GM12878 (cell line): ENCODE measurements at regions not wholly inside any gene's neighbourhood (a gene's known extent, or its start where the extent isn't known, plus 50 kb on each side); places are given as distances from the start of the nearest gene placed in this dataset.

Source experiments
- CBFB ChIP-seq: IDR thresholded peaks from 2 replicates; pipeline ENCODE4 v1.6.1; 2016; ENCODE audit warnings: antibody characterized with exemption, low read depth
- FOXM1 ChIP-seq: IDR thresholded peaks from 2 replicates; pipeline ENCODE4 v1.6.1; 2012; ENCODE audit warnings: low read depth, mild to moderate bottlenecking, inconsistent platforms, low read length, moderate library complexity
- POLR2A ChIP-seq: IDR thresholded peaks from 2 replicates; pipeline ENCODE4 v1.6.1; 2011; ENCODE audit warnings: low read depth, mild to moderate bottlenecking, low read length
- SP1 ChIP-seq: IDR thresholded peaks from one replicate; pipeline ENCODE4 v1.6.1; 2011; ENCODE audit warnings: low read depth, low read length
- TF ChIP-seq, protein P1 (sequence below), 3 experiments: IDR thresholded peaks in 2 of 3; conservative IDR thresholded peaks in 1 of 3; 2 replicates each; pipeline ENCODE4 v1.5.1; 2011; ENCODE audit warnings: low read depth in 3 of 3, low read length in 3 of 3, mild to moderate bottlenecking in 3 of 3, control low read depth in 2 of 3, moderate library complexity in 2 of 3, inconsistent platforms in 1 of 3, mixed read lengths in 1 of 3; ENCODE audit not compliant: control insufficient read depth in 2 of 3, insufficient read depth in 1 of 3; ENCODE audit errors: extremely low read depth in 1 of 3
- TF ChIP-seq, protein P2 (sequence below): IDR thresholded peaks from 2 replicates; pipeline ENCODE4 v1.6.1; 2012; ENCODE audit warnings: low read depth, low read length, improper control_type of control experiment

GRCh38 chr22:48621085-48621484, 1206.6 kb downstream of the BRD1 start:
- no peak for TF ChIP-seq FOXM1
- TF ChIP-seq POLR2A: no peak
- TF ChIP-seq, protein P1, sequence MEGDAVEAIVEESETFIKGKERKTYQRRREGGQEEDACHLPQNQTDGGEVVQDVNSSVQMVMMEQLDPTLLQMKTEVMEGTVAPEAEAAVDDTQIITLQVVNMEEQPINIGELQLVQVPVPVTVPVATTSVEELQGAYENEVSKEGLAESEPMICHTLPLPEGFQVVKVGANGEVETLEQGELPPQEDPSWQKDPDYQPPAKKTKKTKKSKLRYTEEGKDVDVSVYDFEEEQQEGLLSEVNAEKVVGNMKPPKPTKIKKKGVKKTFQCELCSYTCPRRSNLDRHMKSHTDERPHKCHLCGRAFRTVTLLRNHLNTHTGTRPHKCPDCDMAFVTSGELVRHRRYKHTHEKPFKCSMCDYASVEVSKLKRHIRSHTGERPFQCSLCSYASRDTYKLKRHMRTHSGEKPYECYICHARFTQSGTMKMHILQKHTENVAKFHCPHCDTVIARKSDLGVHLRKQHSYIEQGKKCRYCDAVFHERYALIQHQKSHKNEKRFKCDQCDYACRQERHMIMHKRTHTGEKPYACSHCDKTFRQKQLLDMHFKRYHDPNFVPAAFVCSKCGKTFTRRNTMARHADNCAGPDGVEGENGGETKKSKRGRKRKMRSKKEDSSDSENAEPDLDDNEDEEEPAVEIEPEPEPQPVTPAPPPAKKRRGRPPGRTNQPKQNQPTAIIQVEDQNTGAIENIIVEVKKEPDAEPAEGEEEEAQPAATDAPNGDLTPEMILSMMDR (IDR thresholded peaks at IDR 0.05 in 2 of 3, conservative IDR thresholded peaks at IDR 0.05 in 1 of 3; ENCODE audit: control insufficient read depth in 2 of 3, extremely low read depth in 1 of 3, insufficient read depth in 1 of 3, low read depth in 3 of 3, low read length in 3 of 3): no peak
- TF ChIP-seq SP1: no peak
- TF ChIP-seq, protein P2, sequence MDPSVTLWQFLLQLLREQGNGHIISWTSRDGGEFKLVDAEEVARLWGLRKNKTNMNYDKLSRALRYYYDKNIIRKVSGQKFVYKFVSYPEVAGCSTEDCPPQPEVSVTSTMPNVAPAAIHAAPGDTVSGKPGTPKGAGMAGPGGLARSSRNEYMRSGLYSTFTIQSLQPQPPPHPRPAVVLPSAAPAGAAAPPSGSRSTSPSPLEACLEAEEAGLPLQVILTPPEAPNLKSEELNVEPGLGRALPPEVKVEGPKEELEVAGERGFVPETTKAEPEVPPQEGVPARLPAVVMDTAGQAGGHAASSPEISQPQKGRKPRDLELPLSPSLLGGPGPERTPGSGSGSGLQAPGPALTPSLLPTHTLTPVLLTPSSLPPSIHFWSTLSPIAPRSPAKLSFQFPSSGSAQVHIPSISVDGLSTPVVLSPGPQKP: no peak
- TF ChIP-seq CBFB: no peak
